Fibroblast of the aortic adventitia (primary cell): ENCODE measurements at regions not wholly inside any gene's neighbourhood (a gene's known extent, or its start where the extent isn't known, plus 50 kb on each side); places are given as distances from the start of the nearest gene placed in this dataset.
A peak's percentile ranks its signal among the peaks of the same experiment; 100 is the strongest.

Experiments
- DNase-seq: peaks from one replicate; pipeline ENCODE4 v3.0.0-alpha.2; 2010; ENCODE audit warnings: low read depth
- H3K4me3 ChIP-seq: 2 replicates; pipeline ENCODE4 v1.5.1; 2011; ENCODE audit warnings: low read depth, mild to moderate bottlenecking, control low read depth, low read length, moderate library complexity
- TF ChIP-seq, protein P1 (sequence below): IDR thresholded peaks from 2 replicates; pipeline ENCODE4 v1.5.1; 2011; ENCODE audit warnings: mild to moderate bottlenecking, low read length, control low read depth, inconsistent platforms; ENCODE audit not compliant: insufficient read depth

DNA sequence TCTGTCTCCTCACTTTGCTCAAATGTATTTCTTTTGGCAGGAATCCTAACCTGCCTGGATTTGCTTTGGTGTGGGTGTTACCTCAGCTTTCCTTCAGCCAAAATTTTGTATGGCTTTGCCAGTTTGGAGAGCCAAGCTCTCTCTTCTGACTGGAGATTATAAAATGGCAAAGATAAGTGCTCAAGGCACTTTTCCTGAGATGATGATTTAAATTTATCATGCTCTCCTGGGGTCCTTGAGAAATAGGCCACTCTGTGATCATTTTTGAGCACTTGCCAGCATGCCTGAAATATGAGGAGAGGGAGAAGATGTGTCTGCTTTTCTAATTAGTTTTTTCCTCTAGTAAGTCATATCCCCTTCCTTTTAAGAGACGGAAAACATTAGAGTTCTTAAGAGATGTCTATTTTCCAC lies 683.0 kb downstream of the SLC4A3 start:
- H3K4me3 ChIP-seq: no peak overlapping the region
- TF ChIP-seq, protein P1, sequence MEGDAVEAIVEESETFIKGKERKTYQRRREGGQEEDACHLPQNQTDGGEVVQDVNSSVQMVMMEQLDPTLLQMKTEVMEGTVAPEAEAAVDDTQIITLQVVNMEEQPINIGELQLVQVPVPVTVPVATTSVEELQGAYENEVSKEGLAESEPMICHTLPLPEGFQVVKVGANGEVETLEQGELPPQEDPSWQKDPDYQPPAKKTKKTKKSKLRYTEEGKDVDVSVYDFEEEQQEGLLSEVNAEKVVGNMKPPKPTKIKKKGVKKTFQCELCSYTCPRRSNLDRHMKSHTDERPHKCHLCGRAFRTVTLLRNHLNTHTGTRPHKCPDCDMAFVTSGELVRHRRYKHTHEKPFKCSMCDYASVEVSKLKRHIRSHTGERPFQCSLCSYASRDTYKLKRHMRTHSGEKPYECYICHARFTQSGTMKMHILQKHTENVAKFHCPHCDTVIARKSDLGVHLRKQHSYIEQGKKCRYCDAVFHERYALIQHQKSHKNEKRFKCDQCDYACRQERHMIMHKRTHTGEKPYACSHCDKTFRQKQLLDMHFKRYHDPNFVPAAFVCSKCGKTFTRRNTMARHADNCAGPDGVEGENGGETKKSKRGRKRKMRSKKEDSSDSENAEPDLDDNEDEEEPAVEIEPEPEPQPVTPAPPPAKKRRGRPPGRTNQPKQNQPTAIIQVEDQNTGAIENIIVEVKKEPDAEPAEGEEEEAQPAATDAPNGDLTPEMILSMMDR: no peak
- peak; percentile 86 for DNase-seq

DNA sequence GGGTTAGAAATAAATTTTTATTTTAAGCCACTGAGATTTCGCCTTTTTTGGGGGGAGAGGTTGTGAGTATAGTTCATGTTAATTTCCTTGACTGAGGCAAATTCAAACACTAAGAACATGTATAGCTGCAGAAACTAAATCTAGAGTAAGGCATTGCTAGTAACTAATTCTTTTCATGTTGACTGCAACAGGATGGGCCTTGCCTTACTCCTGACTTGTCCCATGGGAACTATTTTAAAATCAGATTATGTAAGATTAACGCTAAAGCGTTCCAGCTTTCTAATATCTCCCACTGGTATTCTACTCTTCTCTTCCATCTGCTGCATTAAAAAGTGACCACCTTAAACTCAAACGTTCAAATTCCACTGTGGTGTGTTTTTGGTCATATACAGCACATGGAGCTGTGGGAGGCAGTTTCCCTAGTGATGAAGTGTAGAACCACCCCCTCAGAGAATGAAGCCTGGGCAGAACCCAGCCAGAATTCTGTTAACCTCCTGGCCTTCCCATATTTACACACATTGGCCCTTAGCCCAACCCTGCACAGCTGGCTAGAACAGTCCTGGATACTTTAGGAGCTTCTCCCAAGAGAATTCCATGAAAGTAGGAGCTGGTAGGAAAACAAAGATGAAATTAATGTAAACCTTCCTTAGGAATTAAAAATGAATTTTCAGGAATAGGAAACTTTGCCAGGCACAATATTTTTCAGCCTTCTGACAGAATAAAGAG lies 687.8 kb downstream of the SLC4A3 start:
- H3K4me3 ChIP-seq: no peak overlapping the region
- TF ChIP-seq, protein P1: no peak
- peak; percentile 68 for DNase-seq

DNA sequence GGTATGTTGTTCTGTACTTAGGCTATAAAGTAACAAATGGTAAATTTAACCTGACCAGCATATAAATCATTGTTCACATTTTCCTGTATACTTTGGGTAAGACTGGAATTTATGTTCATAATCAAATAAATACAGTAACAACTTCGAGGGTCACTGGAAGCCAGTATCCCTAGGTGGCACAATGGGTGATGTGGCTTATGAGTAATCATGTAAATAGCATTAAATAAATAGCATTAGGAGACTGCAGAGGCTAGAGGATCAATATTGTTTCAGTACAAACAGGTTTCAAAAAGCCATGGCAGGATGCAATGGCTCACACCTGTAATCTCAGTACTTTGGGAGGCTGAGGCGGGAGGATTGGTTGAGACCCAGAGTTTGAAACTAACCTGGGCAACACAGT lies 690.6 kb downstream of the SLC4A3 start:
- DNase-seq: no peak
- TF ChIP-seq, protein P1: no peak
- H3K4me3 ChIP-seq: no peak overlapping the region

DNA sequence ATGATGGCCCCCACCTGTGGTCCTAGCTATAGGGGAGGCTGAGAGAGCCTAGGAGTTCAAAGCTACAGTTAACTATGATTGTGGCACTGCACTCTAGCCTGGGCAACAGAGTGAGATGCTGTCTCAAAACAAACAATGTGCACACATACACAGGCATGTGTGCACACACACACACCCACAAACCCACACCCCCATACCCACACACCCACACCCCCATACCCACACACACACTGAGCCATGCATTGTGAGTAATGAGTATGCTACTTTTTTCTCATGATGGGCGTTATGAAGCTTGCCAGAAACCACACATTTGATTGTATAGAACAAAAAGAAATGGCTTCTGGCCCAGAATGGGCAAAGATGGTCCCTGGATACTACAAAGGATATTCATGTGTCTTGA lies 691.1 kb downstream of the SLC4A3 start:
- no peak overlapping the region for H3K4me3 ChIP-seq
- DNase-seq: no peak
- TF ChIP-seq, protein P1: no peak

DNA sequence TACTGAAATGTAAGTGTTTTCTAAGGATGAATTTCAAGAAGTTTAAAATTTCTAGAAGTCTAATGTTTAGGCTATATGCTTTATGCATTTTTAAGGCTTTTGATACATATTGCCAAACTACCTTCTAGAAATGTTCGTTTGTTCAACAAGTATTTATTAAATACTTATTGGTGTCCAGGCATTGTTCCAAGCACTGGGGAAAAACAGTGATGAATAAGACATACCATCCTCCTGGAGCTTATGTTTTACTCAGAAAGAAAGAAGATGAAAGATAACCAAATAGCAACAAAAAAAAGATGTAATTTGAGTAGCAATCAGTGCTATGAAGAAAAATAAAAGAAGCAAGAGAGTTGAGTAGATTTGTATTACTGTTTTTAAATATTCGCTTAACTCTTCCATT lies 692.9 kb downstream of the SLC4A3 start:
- no peak overlapping the region for H3K4me3 ChIP-seq
- peak; percentile 73 for DNase-seq
- TF ChIP-seq, protein P1: no peak

DNA sequence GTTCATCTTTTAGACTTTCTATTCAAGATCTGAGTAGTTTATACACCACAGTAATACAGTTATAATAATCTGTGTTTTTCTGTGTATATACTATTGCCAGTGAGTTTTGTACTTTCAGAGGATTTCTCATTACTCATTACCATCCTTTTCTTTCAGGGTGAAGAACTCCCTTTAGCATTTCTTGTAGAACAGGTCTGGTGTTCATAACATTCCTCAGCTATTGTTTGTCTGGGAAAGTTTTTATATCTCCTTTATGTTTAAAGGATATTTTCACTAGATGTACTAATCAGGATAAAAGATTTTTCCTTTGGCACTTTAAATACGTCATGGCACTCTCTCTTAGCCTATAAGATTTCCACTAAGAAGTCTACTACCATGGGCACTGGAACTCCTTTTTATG lies 705.5 kb downstream of the SLC4A3 start:
- DNase-seq: no peak
- no peak overlapping the region for H3K4me3 ChIP-seq
- TF ChIP-seq, protein P1: no peak

DNA sequence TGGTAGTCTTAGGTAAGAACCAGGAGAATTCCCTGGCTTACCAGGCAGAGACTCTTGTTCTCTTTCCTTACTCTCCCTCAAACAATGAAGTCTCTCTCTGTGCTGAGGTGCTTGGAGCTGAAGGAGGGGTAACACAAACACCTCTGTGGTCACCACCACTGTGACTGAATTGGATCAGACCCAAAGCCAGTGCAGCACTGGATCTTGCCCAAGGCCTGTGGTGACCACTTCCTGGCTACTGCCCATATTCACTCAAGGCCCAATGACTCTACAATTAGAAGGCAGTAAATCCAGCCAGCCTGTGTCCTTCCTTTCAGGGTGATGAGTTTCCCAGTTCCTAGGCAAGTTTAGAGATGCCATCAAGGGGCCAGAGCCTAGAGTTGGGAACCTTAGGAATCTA lies 706.8 kb downstream of the SLC4A3 start:
- DNase-seq: peak; percentile 6
- TF ChIP-seq, protein P1: no peak
- H3K4me3 ChIP-seq: no peak overlapping the region
